22Rv1 (cell line): ENCODE measurements at regions not wholly inside any gene's neighbourhood (a gene's known extent, or its start where the extent isn't known, plus 50 kb on each side); places are given as distances from the start of the nearest gene placed in this dataset.

Experiments used
- ZFX ChIP-seq: fragments of 450-650 bp; IDR thresholded peaks from 2 replicates; pipeline ENCODE4 v1.6.1; 2017; ENCODE audit warnings: antibody characterized with exemption, borderline replicate concordance
- TF ChIP-seq, protein P1 (sequence below): fragments of 450-650 bp; IDR thresholded peaks from 2 replicates; pipeline ENCODE4 v1.5.1; 2017; ENCODE audit warnings: mild to moderate bottlenecking

DNA sequence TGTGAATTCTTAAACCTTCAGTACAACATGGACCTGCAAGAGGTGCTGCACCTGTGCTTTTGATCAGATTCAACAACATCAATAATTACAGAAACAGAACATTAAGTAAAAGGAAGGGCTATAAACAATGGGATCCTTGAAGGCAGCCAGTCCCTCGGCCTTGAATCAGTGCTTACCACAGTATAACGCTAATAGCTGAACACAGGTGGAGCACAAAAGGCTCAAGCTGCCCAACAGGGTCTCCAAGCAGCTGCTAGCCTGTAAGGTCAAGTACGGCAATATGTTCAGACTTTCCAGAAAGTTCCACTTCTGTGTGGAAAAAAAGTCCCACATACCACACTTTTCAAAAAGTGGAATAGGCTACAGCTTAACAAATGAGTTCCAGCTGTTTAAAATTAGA lies 61.9 kb upstream of the ITGA1 start:
- TF ChIP-seq, protein P1, sequence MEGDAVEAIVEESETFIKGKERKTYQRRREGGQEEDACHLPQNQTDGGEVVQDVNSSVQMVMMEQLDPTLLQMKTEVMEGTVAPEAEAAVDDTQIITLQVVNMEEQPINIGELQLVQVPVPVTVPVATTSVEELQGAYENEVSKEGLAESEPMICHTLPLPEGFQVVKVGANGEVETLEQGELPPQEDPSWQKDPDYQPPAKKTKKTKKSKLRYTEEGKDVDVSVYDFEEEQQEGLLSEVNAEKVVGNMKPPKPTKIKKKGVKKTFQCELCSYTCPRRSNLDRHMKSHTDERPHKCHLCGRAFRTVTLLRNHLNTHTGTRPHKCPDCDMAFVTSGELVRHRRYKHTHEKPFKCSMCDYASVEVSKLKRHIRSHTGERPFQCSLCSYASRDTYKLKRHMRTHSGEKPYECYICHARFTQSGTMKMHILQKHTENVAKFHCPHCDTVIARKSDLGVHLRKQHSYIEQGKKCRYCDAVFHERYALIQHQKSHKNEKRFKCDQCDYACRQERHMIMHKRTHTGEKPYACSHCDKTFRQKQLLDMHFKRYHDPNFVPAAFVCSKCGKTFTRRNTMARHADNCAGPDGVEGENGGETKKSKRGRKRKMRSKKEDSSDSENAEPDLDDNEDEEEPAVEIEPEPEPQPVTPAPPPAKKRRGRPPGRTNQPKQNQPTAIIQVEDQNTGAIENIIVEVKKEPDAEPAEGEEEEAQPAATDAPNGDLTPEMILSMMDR, result no peak
- TF ChIP-seq ZFX, result no peak
